HG02981 (cell line): ENCODE measurements at regions not wholly inside any gene's neighbourhood (a gene's known extent, or its start where the extent isn't known, plus 50 kb on each side); places are given as distances from the start of the nearest gene placed in this dataset.

Source experiments
- ATAC-seq: cut with Tn5 transposase; IDR thresholded peaks from one replicate; pipeline ENCODE4 v1.9.1; 2021; ENCODE audit warnings: mild to moderate bottlenecking, moderate library complexity; ENCODE audit not compliant: unreplicated experiment

DNA sequence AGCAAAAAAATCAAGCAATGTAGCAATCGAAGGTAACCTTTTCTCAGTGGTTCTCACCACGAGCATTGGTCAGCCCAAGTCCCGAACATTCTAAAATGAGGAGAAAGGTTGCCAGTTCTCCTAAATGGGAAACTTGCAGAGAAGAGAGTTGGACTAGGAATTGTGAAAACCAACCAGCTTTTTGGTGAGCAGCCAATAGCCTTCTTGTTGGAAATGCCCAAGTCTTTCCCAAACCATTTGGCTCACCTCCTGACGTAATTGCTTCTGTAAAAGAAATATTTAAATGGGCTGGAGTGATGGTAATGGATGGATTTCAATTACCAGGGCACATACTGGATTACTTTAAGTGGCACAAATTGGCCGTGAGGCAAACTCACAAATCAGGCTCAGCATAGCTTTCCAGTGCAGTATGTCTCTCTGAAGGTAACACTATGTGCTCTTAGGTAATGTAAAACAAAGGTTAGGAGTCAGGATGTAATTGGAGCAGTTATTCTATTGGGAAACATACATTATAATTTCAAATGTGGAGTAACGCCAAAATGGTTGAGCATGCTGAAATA is 423.2 kb downstream of the KLF5 start:
- ATAC-seq = no peak

- ATAC-seq = no peak
Observed at GRCh38 chr13:73480779-73481559, 422.2 kb downstream of the KLF5 start.

- ATAC-seq = no peak
Observed at GRCh38 chr13:73479856-73480255, 421.1 kb downstream of the KLF5 start.

GRCh38 chr13:73479351-73479750 is 420.5 kb downstream of the KLF5 start:
- no peak for ATAC-seq

DNA sequence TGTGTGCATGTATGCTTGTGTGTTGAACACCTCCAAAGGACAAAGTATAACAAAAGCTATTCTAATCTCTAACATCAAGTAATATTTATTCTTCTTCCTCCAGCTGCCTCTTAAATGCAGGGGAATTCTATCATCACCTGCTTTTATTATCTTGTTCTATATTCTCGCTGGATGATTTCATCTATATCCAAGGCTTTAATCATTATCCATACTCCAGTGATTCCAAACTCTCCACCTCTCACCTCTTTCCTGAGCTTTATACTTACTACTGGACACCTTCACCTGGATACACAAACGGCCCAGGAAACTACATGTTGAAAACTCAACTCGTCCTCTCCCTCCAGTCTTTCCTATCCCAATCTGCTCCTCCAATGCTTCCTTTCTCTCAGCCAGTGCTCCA is 418.6 kb downstream of the KLF5 start:
- no peak for ATAC-seq

DNA sequence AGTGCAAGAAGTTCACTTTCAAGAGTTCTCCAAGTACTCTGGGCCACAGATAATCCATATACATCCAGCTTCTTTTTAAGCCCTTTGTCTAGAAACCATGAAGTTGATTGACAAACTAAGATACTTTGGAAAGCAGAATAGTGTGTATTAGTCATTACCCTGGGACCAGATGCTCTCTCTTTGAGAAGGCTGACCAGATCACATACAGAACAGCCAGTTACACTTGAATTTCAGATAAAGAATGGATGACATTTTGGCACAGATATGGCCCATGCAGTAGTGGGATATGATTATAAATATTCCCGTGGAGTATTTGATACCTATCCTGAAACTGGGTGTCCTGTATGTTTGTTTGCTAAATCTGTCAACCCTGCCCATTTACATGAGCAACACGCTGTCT is 414.2 kb downstream of the KLF5 start:
- no peak for ATAC-seq

GRCh38 chr13:73467125-73467524 is 408.3 kb downstream of the KLF5 start:
- ATAC-seq = no peak

- ATAC-seq = no peak
Observed at GRCh38 chr13:73466561-73466960, 407.8 kb downstream of the KLF5 start.

DNA sequence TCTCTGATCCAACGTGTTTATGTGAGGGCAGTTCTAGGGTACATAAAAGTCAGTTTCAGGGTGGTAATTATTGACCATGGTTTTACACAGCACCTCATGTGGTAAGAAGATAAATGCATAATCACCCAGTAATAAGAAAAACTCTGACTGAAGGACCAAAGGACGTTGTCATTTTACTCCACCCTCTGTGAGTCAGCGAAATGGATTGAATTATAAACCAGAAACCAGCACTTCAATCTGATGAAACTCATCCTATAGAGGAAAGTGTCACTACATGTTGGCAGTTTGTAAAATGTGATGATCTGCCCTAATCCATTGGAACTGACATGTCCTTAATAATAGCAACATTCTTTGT is 406.8 kb downstream of the KLF5 start:
- ATAC-seq = no peak

DNA sequence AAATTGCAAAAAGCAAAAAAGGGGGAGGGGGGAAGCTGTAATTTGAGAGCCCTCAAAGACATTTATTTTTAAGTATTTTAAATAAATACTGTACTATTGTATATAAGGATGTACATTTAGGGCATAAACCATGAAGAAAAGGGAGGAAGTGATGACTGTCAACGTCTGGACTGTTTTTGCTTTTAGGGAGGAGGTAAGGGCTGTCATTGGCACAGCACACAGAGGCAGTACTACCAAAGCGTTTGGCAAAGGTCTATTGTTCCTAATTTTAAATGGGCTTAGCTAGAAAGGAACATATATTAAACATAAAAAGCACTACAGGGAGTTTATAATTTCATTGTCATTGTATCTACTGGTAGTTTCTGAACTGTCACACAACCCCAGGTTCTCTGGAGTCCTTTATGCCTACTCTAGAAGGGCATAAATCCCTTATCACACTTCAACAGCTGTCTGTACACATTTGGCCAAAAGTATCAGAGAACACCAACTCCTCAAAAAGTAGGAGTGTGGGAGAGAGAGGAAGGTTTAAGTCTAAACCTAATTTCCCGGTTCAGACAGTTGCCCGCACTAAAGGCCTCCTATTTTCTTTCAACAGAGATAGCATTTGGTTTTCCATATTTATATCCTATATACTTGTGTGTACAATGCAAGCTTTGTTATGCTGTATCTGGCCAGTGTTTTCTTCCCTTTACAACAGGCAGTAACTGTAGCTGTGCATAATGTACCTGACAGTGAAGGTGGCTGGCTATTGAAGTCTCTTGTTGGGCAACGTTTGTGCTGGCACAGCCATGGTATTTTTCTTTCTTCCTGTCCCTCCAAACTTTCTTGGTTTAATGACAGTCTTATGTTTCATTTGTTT is 406.2 kb downstream of the KLF5 start:
- no peak for ATAC-seq

- ATAC-seq = no peak
Observed at GRCh38 chr13:73462241-73462640, 403.4 kb downstream of the KLF5 start.

- no peak for ATAC-seq
Observed at GRCh38 chr13:73451221-73452029, 392.6 kb downstream of the KLF5 start.

- ATAC-seq = no peak
Observed at GRCh38 chr13:73450583-73450982, 391.8 kb downstream of the KLF5 start.

GRCh38 chr13:73449252-73449651 is 390.4 kb downstream of the KLF5 start:
- no peak for ATAC-seq

GRCh38 chr13:73440296-73440895 is 381.6 kb downstream of the KLF5 start:
- ATAC-seq = no peak

GRCh38 chr13:73433890-73434289 is 375.1 kb downstream of the KLF5 start:
- ATAC-seq = no peak

- no peak for ATAC-seq
Observed at GRCh38 chr13:73433458-73433857, 374.7 kb downstream of the KLF5 start.

DNA sequence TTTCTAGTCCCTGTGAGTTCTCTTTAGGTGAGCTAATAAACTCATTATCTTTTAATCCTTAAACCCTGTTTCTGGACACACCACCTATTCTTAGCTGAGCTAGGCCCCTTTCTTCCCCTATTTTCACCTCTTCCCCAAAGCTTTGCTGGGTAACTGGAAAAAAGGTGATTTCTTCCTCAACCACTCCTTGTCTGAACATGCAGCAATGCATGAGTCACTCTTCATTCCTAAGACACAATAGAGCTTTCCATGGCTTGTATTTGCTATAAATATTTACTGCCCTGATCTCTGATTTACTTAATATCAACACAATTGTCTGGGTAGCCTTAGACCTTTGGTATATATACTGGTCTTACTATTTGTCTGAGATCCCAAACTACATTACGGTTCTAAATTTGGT is 370.9 kb downstream of the KLF5 start:
- no peak for ATAC-seq

DNA sequence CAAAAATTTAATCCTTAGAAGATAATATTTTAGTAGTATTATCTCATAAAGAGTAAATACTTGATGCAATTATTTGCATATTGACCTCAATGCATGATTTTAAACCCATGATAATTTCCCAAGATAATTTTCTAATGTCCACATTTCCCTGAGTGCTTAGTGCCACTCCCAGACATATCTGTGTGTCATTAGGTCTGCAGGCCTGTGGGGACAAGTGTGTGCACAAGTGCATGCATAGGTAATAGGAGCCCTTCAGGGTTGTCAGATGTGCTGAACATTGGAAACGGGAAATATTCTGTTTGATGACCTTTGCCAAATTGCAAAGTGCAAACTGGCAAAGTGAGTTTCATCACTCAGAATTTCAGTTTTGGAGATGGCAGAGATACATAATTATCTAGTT is 369.9 kb downstream of the KLF5 start:
- no peak for ATAC-seq

DNA sequence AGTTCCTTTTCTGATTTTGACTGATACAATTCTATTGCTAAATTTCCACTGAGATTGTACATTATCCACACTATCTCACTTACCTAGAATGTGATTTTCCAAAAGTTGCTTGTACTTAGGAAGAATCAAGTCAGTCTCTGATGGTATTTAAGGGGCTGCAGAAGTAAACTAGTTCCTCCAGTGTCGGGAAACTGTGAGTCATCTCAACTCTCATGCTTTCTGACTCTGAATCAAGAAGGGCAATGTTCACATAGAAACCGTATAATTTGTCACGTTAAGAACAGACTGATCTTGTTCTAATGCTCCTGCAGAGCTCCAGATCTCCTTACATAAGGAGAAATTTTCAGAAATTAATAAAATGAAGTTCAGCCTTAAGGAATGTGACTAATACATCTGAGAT is 369.3 kb downstream of the KLF5 start:
- ATAC-seq = no peak

GRCh38 chr13:73422973-73423372 is 364.2 kb downstream of the KLF5 start:
- no peak for ATAC-seq
